Endodermal cell (in vitro differentiated cells): ENCODE measurements at regions not wholly inside any gene's neighbourhood (a gene's known extent, or its start where the extent isn't known, plus 50 kb on each side); places are given as distances from the start of the nearest gene placed in this dataset.

Experiments
- DNase-seq: peaks from one replicate; pipeline ENCODE4 v3.0.0-alpha.2; 2017
- H3K27ac ChIP-seq: 2 replicates; pipeline ENCODE4 v1.5.1; 2013; ENCODE audit warnings: mild to moderate bottlenecking, low read depth, low read length, moderate library complexity
- H3K27me3 ChIP-seq: 2 replicates; pipeline ENCODE4 v1.6.1; 2013; ENCODE audit warnings: mild to moderate bottlenecking, low read length, moderate library complexity; ENCODE audit not compliant: insufficient read depth, control insufficient read depth, poor library complexity, severe bottlenecking
- H3K36me3 ChIP-seq: 2 replicates; pipeline ENCODE4 v1.7.0; 2013; ENCODE audit warnings: mild to moderate bottlenecking, low read length, moderate library complexity; ENCODE audit not compliant: control insufficient read depth, insufficient read depth
- H3K4me1 ChIP-seq: one replicate; pipeline ENCODE4 v1.7.0; 2013; ENCODE audit warnings: low read length; ENCODE audit not compliant: control insufficient read depth, insufficient read depth
- H3K4me3 ChIP-seq: 2 replicates; pipeline ENCODE4 v1.5.1; 2013; ENCODE audit warnings: mild to moderate bottlenecking, low read length, moderate library complexity
- H3K9ac ChIP-seq: 2 replicates; pipeline ENCODE4 v1.6.1; 2013; ENCODE audit warnings: mild to moderate bottlenecking, low read length, moderate library complexity; ENCODE audit not compliant: poor library complexity, severe bottlenecking; ENCODE audit errors: extremely low read depth
- H3K9me3 ChIP-seq: 2 replicates; pipeline ENCODE4 v1.6.1; 2013; ENCODE audit warnings: mild to moderate bottlenecking, low read length, moderate library complexity; ENCODE audit not compliant: control insufficient read depth
- H3K27ac Mint-ChIP-seq: 2 replicates; pipeline ENCODE4 v1.8.0; 2020; ENCODE audit warnings: mixed read lengths
- H3K27me3 Mint-ChIP-seq: 2 replicates; pipeline ENCODE4 v1.8.0; 2021; ENCODE audit warnings: mild to moderate bottlenecking, mixed read lengths; ENCODE audit not compliant: insufficient read depth
- H3K36me3 Mint-ChIP-seq: 2 replicates; pipeline ENCODE4 v1.8.0; 2020; ENCODE audit warnings: low read depth, mixed read lengths
- H3K4me1 Mint-ChIP-seq: 2 replicates; pipeline ENCODE4 v1.8.0; 2020; ENCODE audit warnings: mixed read lengths
- H3K4me3 Mint-ChIP-seq: 2 replicates; pipeline ENCODE4 v1.8.0; 2020; ENCODE audit warnings: mild to moderate bottlenecking, moderate library complexity, mixed read lengths
- H3K9me3 Mint-ChIP-seq: 2 replicates; pipeline ENCODE4 v1.8.0; 2020; ENCODE audit warnings: mild to moderate bottlenecking, mixed read lengths
- CTCF ChIP-seq: fragments of 200-600 bp; sonication (generic); conservative IDR thresholded peaks from 2 replicates; pipeline ENCODE4 v1.5.0; 2021; ENCODE audit warnings: antibody characterized with exemption, mild to moderate bottlenecking
- WGBS, 2 experiments: methylation state at CpG; one replicate each; pipeline versions ENCODE4 v1.1.5 to v1.1.7; 2013; ENCODE audit warnings: missing lambda C conversion rate in 2 of 2, mixed read lengths in 1 of 2; ENCODE audit not compliant: insufficient coverage in 1 of 2, insufficient read length in 1 of 2; 5-methylcytosine and 5-hydroxymethylcytosine counted together

- Mint-ChIP-seq H3K27me3 (no peaks in the 10 kb centered on the region), H3K36me3 (no peaks in the 10 kb centered on the region), H3K27ac (no peak overlapping the region), H3K4me3 (no peak overlapping the region), H3K4me1 (no peaks in the 10 kb centered on the region), H3K9me3 (peaks cover 76% of the 10 kb centered on the region)
- no peaks in the 10 kb centered on the region for H3K36me3 ChIP-seq
- 50 to 55% methylated on average over 1 of the region's 1 CpG for WGBS, 2 experiments
- no peak overlapping the region for H3K4me3 ChIP-seq
- no peak for TF ChIP-seq CTCF
- peaks cover 19% of the 10 kb centered on the region for H3K27me3 ChIP-seq
- H3K4me1 ChIP-seq: no peaks in the 10 kb centered on the region
- DNase-seq: no peak
- H3K9ac ChIP-seq: no peak overlapping the region
- H3K27ac ChIP-seq: no peak overlapping the region
- H3K9me3 ChIP-seq: peaks cover 23% of the 10 kb centered on the region
Measured at GRCh38 chr7:113639221-113639620, 279.6 kb downstream of the PPP1R3A start.

- Histone ChIP-seq H3K27ac (no peak overlapping the region), H3K4me1 (no peaks in the 10 kb centered on the region), H3K27me3 (peaks cover 29% of the 10 kb centered on the region), H3K4me3 (no peak overlapping the region), H3K9ac (no peak overlapping the region), H3K36me3 (no peaks in the 10 kb centered on the region), H3K9me3 (peaks cover 27% of the 10 kb centered on the region)
- TF ChIP-seq CTCF: no peak
- Mint-ChIP-seq H3K4me1 (no peaks in the 10 kb centered on the region), H3K27me3 (no peaks in the 10 kb centered on the region), H3K9me3 (peaks cover 87% of the 10 kb centered on the region), H3K36me3 (no peaks in the 10 kb centered on the region), H3K4me3 (no peak overlapping the region), H3K27ac (no peak overlapping the region)
- WGBS, 2 experiments: 75 to 81% methylated on average over 2 to 5 of the region's 5 CpGs
- no peak for DNase-seq
Measured at GRCh38 chr7:113636727-113637421, 281.9 kb downstream of the PPP1R3A start.

GRCh38 chr7:113635492-113635891 is 283.3 kb downstream of the PPP1R3A start:
- H3K27ac ChIP-seq: no peak overlapping the region
- Mint-ChIP-seq H3K9me3 (peaks cover 85% of the 10 kb centered on the region), H3K36me3 (no peaks in the 10 kb centered on the region), H3K4me1 (no peaks in the 10 kb centered on the region), H3K4me3 (no peak overlapping the region), H3K27ac (no peak overlapping the region), H3K27me3 (no peaks in the 10 kb centered on the region)
- peaks cover 30% of the 10 kb centered on the region for H3K27me3 ChIP-seq
- H3K36me3 ChIP-seq: no peaks in the 10 kb centered on the region
- H3K4me1 ChIP-seq: no peaks in the 10 kb centered on the region
- no peak for TF ChIP-seq CTCF
- H3K4me3 ChIP-seq: no peak overlapping the region
- peaks cover 22% of the 10 kb centered on the region for H3K9me3 ChIP-seq
- DNase-seq: no peak
- H3K9ac ChIP-seq: no peak overlapping the region
